H1 (cell line): ENCODE measurements at regions not wholly inside any gene's neighbourhood (a gene's known extent, or its start where the extent isn't known, plus 50 kb on each side); places are given as distances from the start of the nearest gene placed in this dataset.

Experiments used
- CTCF ChIA-PET: fragments of 300-600 bp; sonication (Branson Sonifier 250); formaldehyde crosslinking; loops from one replicate; lab custom pipeline; 2021; ENCODE audit not compliant: partially characterized antibody; lab: Charles Lee
- POLR2A ChIA-PET: fragments of 300-600 bp; sonication (Branson Sonifier 250); formaldehyde crosslinking; loops from one replicate; lab custom pipeline; 2021; ENCODE audit warnings: inconsistent platforms; ENCODE audit not compliant: partially characterized antibody; lab: Charles Lee
- DNase-seq, 2 experiments: peaks; one replicate each; pipeline versions ENCODE4 v3.0.0 to v3.0.0-alpha.2; 2010 to 2022; ENCODE audit warnings: low spot score in 2 of 2, low read depth in 1 of 2, mixed read lengths in 1 of 2
- FAIRE-seq: peaks from 2 replicates; lab custom pipeline; 2011; peaks lifted over from hg19 to GRCh38; lab: Jason Lieb, UNC
- H2AFZ ChIP-seq: 2 replicates; pipeline ENCODE4 v1.8.1; 2012; ENCODE audit warnings: low read length, inconsistent platforms
- H2AK5ac ChIP-seq: 2 replicates; pipeline ENCODE4 v1.6.1; 2013; ENCODE audit warnings: low read depth, low read length
- H2BK120ac ChIP-seq: replicated peaks from 2 replicates; pipeline ENCODE3; 2013; ENCODE audit warnings: low read depth, low read length, inconsistent platforms
- H2BK12ac ChIP-seq: 2 replicates; pipeline ENCODE4 v1.6.1; 2013; ENCODE audit warnings: low read depth, low read length
- H2BK15ac ChIP-seq: 2 replicates; pipeline ENCODE4 v1.6.1; 2013; ENCODE audit warnings: low read length
- H2BK20ac ChIP-seq: 2 replicates; pipeline ENCODE4 v1.6.1; 2013; ENCODE audit warnings: low read length
- H2BK5ac ChIP-seq: 2 replicates; pipeline ENCODE4 v1.6.1; 2013; ENCODE audit warnings: low read depth, low read length
- H3K14ac ChIP-seq: 2 replicates; pipeline ENCODE4 v1.6.1; 2013; ENCODE audit warnings: inconsistent platforms; ENCODE audit not compliant: insufficient read length
- H3K18ac ChIP-seq: 2 replicates; pipeline ENCODE4 v1.6.1; 2013; ENCODE audit warnings: low read length; ENCODE audit errors: extremely low read depth
- H3K23ac ChIP-seq: 2 replicates; pipeline ENCODE4 v1.6.1; 2013; ENCODE audit warnings: inconsistent platforms; ENCODE audit not compliant: insufficient read length
- H3K23me2 ChIP-seq: 2 replicates; pipeline ENCODE4 v1.6.1; 2013; ENCODE audit warnings: low read depth, low read length
- H3K27ac ChIP-seq: 2 replicates; pipeline ENCODE4 v1.6.1; 2011; ENCODE audit warnings: low read depth, low read length, inconsistent platforms
- H3K27me3 ChIP-seq, 4 experiments: replicated peaks in 1 of 4; 1 replicate in 1 of 4; 2 replicates in 3 of 4; pipeline versions ENCODE4 v1.6.1 to v1.8.1; 2011 to 2013; ENCODE audit warnings: low read length in 3 of 4, mild to moderate bottlenecking in 3 of 4, inconsistent platforms in 2 of 4, mixed read lengths in 2 of 4, moderate library complexity in 1 of 4; ENCODE audit not compliant: control insufficient read depth in 3 of 4, insufficient read depth in 3 of 4; ENCODE audit errors: extremely low read depth in 1 of 4
- H3K36me3 ChIP-seq, 4 experiments: 2 replicates each; pipeline versions ENCODE4 v1.6.1 to v1.8.1; 2011 to 2013; ENCODE audit warnings: mild to moderate bottlenecking in 4 of 4, low read length in 3 of 4, moderate library complexity in 2 of 4, control low read depth in 1 of 4, inconsistent platforms in 1 of 4; ENCODE audit not compliant: insufficient read depth in 4 of 4, control insufficient read depth in 2 of 4
- H3K4ac ChIP-seq: replicated peaks from 2 replicates; pipeline ENCODE3; 2013; ENCODE audit warnings: low read length, low read depth, mixed read lengths, inconsistent platforms; ENCODE audit not compliant: insufficient read length
- H3K4me1 ChIP-seq, 4 experiments: replicated peaks in 1 of 4; 1 replicate in 1 of 4; 2 replicates in 3 of 4; pipeline versions ENCODE4 v1.6.1 to v1.8.1; 2011 to 2013; ENCODE audit warnings: low read length in 3 of 4, inconsistent platforms in 2 of 4, mixed read lengths in 1 of 4; ENCODE audit not compliant: insufficient read depth in 4 of 4, control insufficient read depth in 3 of 4
- H3K4me2 ChIP-seq, 2 experiments: 2 replicates each; pipeline versions ENCODE4 v1.6.1 to v1.8.1; 2011 to 2013; ENCODE audit warnings: low read depth in 2 of 2, low read length in 2 of 2, control low read depth in 1 of 2, inconsistent platforms in 1 of 2, mild to moderate bottlenecking in 1 of 2; ENCODE audit not compliant: insufficient read depth in 1 of 2
- H3K4me3 ChIP-seq, 4 experiments: fragments of 200-600, 300-600 bp in 1 of 4; sonication (generic), shearing (Covaris generic), sonication (Bioruptor Twin) in 1 of 4; 2 replicates each; pipeline versions ENCODE4 v1.5.1 to v1.8.1; 2011 to 2016; ENCODE audit warnings: low read length in 4 of 4, low read depth in 3 of 4, control low read depth in 2 of 4, inconsistent platforms in 2 of 4, mild to moderate bottlenecking in 2 of 4, mixed read lengths in 1 of 4, moderate library complexity in 1 of 4; ENCODE audit not compliant: insufficient read depth in 2 of 4; ENCODE audit errors: extremely low read depth in 1 of 4
- H3K56ac ChIP-seq: replicated peaks from 2 replicates; pipeline ENCODE3; 2013; ENCODE audit warnings: low read depth, mild to moderate bottlenecking, mixed read lengths, low read length, inconsistent platforms; ENCODE audit not compliant: insufficient read length
- H3K79me1 ChIP-seq: 2 replicates; pipeline ENCODE4 v1.6.1; 2013; ENCODE audit warnings: low read depth, low read length, control low read depth
- H3K79me2 ChIP-seq, 2 experiments: 2 replicates each; pipeline versions ENCODE4 v1.6.1 to v1.8.1; 2012 to 2013; ENCODE audit warnings: low read length in 2 of 2, mild to moderate bottlenecking in 2 of 2, inconsistent platforms in 1 of 2; ENCODE audit not compliant: insufficient read depth in 2 of 2, control insufficient read depth in 1 of 2
- H3K9ac ChIP-seq, 4 experiments: replicated peaks in 1 of 4; 1 replicate in 1 of 4; 2 replicates in 3 of 4; pipeline versions ENCODE4 v1.6.1 to v1.8.1; 2011 to 2013; ENCODE audit warnings: low read depth in 3 of 4, low read length in 3 of 4, control low read depth in 2 of 4, mild to moderate bottlenecking in 2 of 4, moderate library complexity in 2 of 4, inconsistent platforms in 1 of 4; ENCODE audit errors: extremely low read depth in 1 of 4
- H3K9me3 ChIP-seq, 2 experiments: 2 replicates each; pipeline versions ENCODE4 v1.6.1 to v1.8.1; 2012 to 2013; ENCODE audit warnings: mild to moderate bottlenecking in 2 of 2, moderate library complexity in 2 of 2, control low read depth in 1 of 2, inconsistent platforms in 1 of 2, low read depth in 1 of 2, low read length in 1 of 2, mixed read lengths in 1 of 2; ENCODE audit not compliant: insufficient read depth in 2 of 2
- H4K20me1 ChIP-seq, 2 experiments: replicated peaks in 1 of 2; 2 replicates each; pipeline versions ENCODE3 to v1.8.1; 2011 to 2013; ENCODE audit warnings: inconsistent platforms in 2 of 2, low read length in 2 of 2, mild to moderate bottlenecking in 1 of 2; ENCODE audit not compliant: insufficient read depth in 2 of 2, control insufficient read depth in 1 of 2
- H4K5ac ChIP-seq: 2 replicates; pipeline ENCODE4 v1.6.1; 2013; ENCODE audit warnings: low read length, low read depth, mixed read lengths, inconsistent platforms; ENCODE audit not compliant: insufficient read length
- H4K8ac ChIP-seq: 2 replicates; pipeline ENCODE4 v1.8.0; 2013; ENCODE audit warnings: mild to moderate bottlenecking, moderate library complexity, low read length, inconsistent platforms; ENCODE audit not compliant: insufficient read depth; ENCODE audit errors: extremely low read depth
- H4K91ac ChIP-seq: replicated peaks from 2 replicates; pipeline ENCODE3; 2013; ENCODE audit warnings: low read length, mixed read lengths, inconsistent platforms; ENCODE audit not compliant: insufficient read length
- CTCF ChIP-seq, 3 experiments: IDR thresholded peaks; 1 replicate in 2 of 3; 2 replicates in 1 of 3; pipeline versions ENCODE4 v1.5.1 to v1.6.1; 2011; ENCODE audit warnings: low read length in 3 of 3, mild to moderate bottlenecking in 3 of 3, inconsistent platforms in 2 of 3, low read depth in 1 of 3, moderate library complexity in 1 of 3; ENCODE audit not compliant: insufficient read depth in 1 of 3; ENCODE audit errors: control extremely low read depth in 1 of 3
- EZH2 ChIP-seq: fragments of 200-600 bp; sonication (generic); IDR thresholded peaks from 2 replicates; pipeline ENCODE4 v1.7.1; 2012; ENCODE audit warnings: low read depth, mild to moderate bottlenecking, moderate library complexity, low read length, inconsistent platforms; ENCODE audit not compliant: severe bottlenecking
- WGBS, 2 experiments: shearing (Covaris generic) in 1 of 2; methylation state at CpG; one replicate each; pipeline versions ENCODE4 v1.1.6 to v1.1.7; 2013 to 2015; ENCODE audit warnings: low lambda C conversion rate in 2 of 2, mixed read lengths in 2 of 2, inconsistent platforms in 1 of 2, low coverage in 1 of 2, missing lambda C conversion rate in 1 of 2; ENCODE audit not compliant: insufficient replicate concordance in 2 of 2, insufficient coverage in 1 of 2, insufficient read length in 1 of 2; ENCODE audit errors: extremely low coverage in 1 of 2, missing lambda C conversion rate in 1 of 2; 5-methylcytosine and 5-hydroxymethylcytosine counted together

DNA sequence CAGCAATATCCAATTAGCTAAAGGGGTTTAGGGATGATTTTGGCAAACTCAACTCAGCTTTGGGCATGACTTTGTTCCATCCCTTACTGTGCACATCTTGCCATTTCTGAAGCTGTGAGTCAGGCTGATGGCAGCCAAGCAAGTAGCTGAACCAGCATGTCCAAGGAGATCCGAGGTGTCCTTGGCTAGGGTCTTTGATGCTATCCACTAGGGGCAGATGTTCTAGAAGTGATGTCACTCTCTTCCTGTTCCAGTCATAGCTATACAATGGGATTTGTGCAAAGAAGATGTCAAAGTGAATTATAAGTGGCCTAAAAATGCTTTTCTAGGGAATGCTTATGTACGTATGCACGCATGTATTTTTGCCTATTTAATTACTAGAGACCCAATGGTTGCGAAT is 160.8 kb upstream of the PAPPA start:
- FAIRE-seq (no peak), DNase-seq (no peak)
- Histone ChIP-seq H3K9ac (no peak overlapping the region), H3K36me3 (no peaks in the 10 kb centered on the region), H3K9me3 (no peaks in the 10 kb centered on the region), H3K27me3 (peaks cover 0 to 1% (median 0%) of the 10 kb centered on the region in 4 experiments; a peak in 1 of 7 replicates), H2BK20ac (no peak overlapping the region), H3K79me1 (no peaks in the 10 kb centered on the region), H3K27ac (no peak overlapping the region), H3K14ac (no peak overlapping the region), H3K4me2 (no peak overlapping the region), H4K8ac (no peak overlapping the region), H3K4me1 (no peaks in the 10 kb centered on the region), H3K23ac (no peak overlapping the region), H4K5ac (no peak overlapping the region), H3K56ac (no peak overlapping the region), H2BK5ac (no peak overlapping the region), H2BK15ac (no peak overlapping the region), H3K79me2 (no peaks in the 10 kb centered on the region), H3K18ac (no peak overlapping the region), H2AFZ (no peak overlapping the region), H2AK5ac (no peak overlapping the region), H3K4ac (no peak overlapping the region), H4K20me1 (no peaks in the 10 kb centered on the region), H2BK120ac (no peak overlapping the region), H3K4me3 (no peak overlapping the region), H3K23me2 (no peaks in the 10 kb centered on the region; the same call in 1 of the 2 replicates), H2BK12ac (no peak overlapping the region), H4K91ac (no peak overlapping the region)
- ChIA-PET POLR2A (no interaction called here), CTCF (interaction anchor here (1.1 kb wide), 2 partner anchors 14 to 54 kb away, joined by 3 read pairs; no protein-coding TSS in a partner anchor)
- TF ChIP-seq EZH2: no peak
- TF ChIP-seq CTCF (IDR thresholded peaks at IDR 0.05; ENCODE audit: control extremely low read depth in 1 of 3, insufficient read depth in 1 of 3, low read depth in 1 of 3, low read length in 3 of 3): peak in 1 of 3 experiments; percentile 24; a peak in 1 of 4 replicates
- 93% methylated on average over 4 of the region's 4 CpGs; no CpG with 5 or more reads in 1 of the 2 experiments for WGBS, 2 experiments
